GM20000 (cell line): ENCODE measurements at regions not wholly inside any gene's neighbourhood (a gene's known extent, or its start where the extent isn't known, plus 50 kb on each side); places are given as distances from the start of the nearest gene placed in this dataset.

Experiments used
- DNase-seq: peaks from one replicate; pipeline ENCODE4 v3.0.0; 2012; ENCODE audit warnings: low spot score
- TF ChIP-seq, protein P1 (sequence below): IDR thresholded peaks from 2 replicates; pipeline ENCODE4 v1.5.1; 2012; ENCODE audit warnings: mild to moderate bottlenecking, control low read depth; ENCODE audit errors: extremely low read depth, missing control alignments

- TF ChIP-seq, protein P1, sequence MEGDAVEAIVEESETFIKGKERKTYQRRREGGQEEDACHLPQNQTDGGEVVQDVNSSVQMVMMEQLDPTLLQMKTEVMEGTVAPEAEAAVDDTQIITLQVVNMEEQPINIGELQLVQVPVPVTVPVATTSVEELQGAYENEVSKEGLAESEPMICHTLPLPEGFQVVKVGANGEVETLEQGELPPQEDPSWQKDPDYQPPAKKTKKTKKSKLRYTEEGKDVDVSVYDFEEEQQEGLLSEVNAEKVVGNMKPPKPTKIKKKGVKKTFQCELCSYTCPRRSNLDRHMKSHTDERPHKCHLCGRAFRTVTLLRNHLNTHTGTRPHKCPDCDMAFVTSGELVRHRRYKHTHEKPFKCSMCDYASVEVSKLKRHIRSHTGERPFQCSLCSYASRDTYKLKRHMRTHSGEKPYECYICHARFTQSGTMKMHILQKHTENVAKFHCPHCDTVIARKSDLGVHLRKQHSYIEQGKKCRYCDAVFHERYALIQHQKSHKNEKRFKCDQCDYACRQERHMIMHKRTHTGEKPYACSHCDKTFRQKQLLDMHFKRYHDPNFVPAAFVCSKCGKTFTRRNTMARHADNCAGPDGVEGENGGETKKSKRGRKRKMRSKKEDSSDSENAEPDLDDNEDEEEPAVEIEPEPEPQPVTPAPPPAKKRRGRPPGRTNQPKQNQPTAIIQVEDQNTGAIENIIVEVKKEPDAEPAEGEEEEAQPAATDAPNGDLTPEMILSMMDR = no peak
- no peak for DNase-seq
Observed at GRCh38 chr11:114928260-114928870, 250.0 kb downstream of the NXPE2 start.

DNA sequence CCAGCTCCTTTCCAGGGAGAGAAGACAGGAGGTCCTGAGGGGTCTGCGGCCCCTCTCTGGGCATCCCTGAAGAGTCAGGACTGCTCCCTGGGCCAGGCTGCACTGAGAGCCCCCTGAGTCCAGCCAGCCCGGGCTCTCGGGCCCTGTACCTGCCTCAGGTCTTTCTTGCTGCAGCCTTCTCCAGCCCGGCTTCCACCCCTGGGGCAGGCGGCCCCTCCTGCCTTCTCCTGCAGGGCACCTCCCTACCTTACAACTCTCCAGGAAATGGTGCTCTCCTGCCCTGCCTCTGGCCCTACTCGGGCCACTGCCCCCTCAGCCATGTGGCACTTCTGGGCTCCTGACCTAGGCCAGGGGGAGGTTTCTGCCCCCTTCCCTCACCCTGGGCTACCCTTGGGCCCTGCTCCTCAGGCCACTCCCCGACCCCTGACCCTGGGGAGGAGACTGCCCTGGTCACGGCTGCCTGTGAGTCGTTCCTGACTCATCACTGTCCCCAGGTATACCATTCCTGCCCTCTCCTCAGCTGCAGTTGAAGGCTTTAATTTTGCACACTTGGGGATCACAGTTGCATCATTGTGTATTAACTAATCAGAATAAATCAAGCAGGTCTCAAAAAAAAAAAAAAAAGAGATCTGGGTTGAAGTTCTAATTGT, 251.1 kb downstream of the NXPE2 start:
- DNase-seq = no peak
- TF ChIP-seq, protein P1 = no peak

GRCh38 chr11:114938799-114939198, 260.5 kb downstream of the NXPE2 start:
- DNase-seq = no peak
- TF ChIP-seq, protein P1 = no peak

- DNase-seq = no peak
- TF ChIP-seq, protein P1 = no peak
Observed at GRCh38 chr11:114942207-114942606, 263.9 kb downstream of the NXPE2 start.

GRCh38 chr11:114949614-114950351, 271.5 kb downstream of the NXPE2 start:
- DNase-seq = no peak
- TF ChIP-seq, protein P1 = no peak

GRCh38 chr11:114953039-114953438, 274.7 kb downstream of the NXPE2 start:
- TF ChIP-seq, protein P1 = no peak
- no peak for DNase-seq

DNA sequence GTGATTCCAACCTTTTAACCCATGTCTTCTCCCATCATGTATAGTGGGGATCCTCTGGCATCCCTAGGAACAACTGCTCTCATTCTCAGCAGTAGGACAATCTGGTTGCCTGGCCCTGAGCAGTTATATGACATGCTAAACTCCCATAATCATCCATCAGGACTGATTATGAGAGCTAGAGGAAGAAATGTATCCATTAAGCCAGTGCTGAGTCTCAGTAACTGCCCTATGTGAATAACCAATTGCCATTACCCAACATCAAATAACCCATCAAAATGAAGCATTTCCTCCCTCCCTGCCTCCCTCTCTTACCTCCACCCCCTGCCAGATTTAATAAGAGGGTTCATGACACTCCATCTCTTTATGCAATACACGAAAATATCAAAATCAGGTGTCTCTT, 277.6 kb downstream of the NXPE2 start:
- TF ChIP-seq, protein P1 = no peak
- no peak for DNase-seq
